IMR-90 (cell line): ENCODE measurements at regions not wholly inside any gene's neighbourhood (a gene's known extent, or its start where the extent isn't known, plus 50 kb on each side); places are given as distances from the start of the nearest gene placed in this dataset.

Experiments used
- ATAC-seq: fragments of 200-7000 bp; cut with Tn5 transposase; 2 replicates; pipeline ENCODE4 v1.9.1; 2020; ENCODE audit warnings: low read depth, mild to moderate bottlenecking, moderate library complexity
- BruUV-seq: library from RNA; stranded (reverse); fragments of 400-500 nt; replicated peaks from 2 replicates; lab custom pipeline; 2021; lab: Mats Ljungman, UMichigan
- CTCF ChIA-PET: fragments of 300-600 bp; formaldehyde crosslinking; extraction: SDS; loops from one replicate; lab custom pipeline; 2021; ENCODE audit warnings: antibody characterized with exemption; lab: Yijun Ruan, JAX
- POLR2A ChIA-PET: fragments of 300-600 bp; sonication (Branson Sonifier 250); formaldehyde crosslinking; loops from one replicate; lab custom pipeline; 2022; ENCODE audit warnings: antibody characterized with exemption; ENCODE audit not compliant: unreplicated experiment; lab: Charles Lee
- DNase-seq: peaks from one replicate; pipeline ENCODE4 v3.0.0; 2013
- H2AFZ ChIP-seq: replicated peaks from 2 replicates; pipeline ENCODE3; 2013; ENCODE audit warnings: low read length, mild to moderate bottlenecking; ENCODE audit not compliant: poor library complexity
- H2AK5ac ChIP-seq: 2 replicates; pipeline ENCODE4 v1.6.1; 2013; ENCODE audit warnings: low read depth, low read length, inconsistent platforms
- H2AK9ac ChIP-seq: replicated peaks from 2 replicates; pipeline ENCODE3; 2013; ENCODE audit warnings: mild to moderate bottlenecking, low read depth, low read length, moderate library complexity; ENCODE audit not compliant: poor library complexity
- H2BK120ac ChIP-seq: 2 replicates; pipeline ENCODE4 v1.6.1; 2013; ENCODE audit warnings: low read depth, low read length, inconsistent platforms
- H2BK15ac ChIP-seq: 3 replicates; pipeline ENCODE4 v1.6.1; 2013; ENCODE audit warnings: low read depth, low read length, inconsistent platforms
- H2BK20ac ChIP-seq: 2 replicates; pipeline ENCODE4 v1.6.1; 2013; ENCODE audit warnings: low read depth, mild to moderate bottlenecking, inconsistent platforms, low read length, moderate library complexity
- H2BK5ac ChIP-seq: 2 replicates; pipeline ENCODE4 v1.6.1; 2013; ENCODE audit warnings: mild to moderate bottlenecking, low read depth, low read length, inconsistent platforms; ENCODE audit not compliant: poor library complexity, severe bottlenecking
- H3K14ac ChIP-seq: replicated peaks from 2 replicates; pipeline ENCODE4 v1.6.1; 2013; ENCODE audit warnings: low read depth, low read length, inconsistent platforms
- H3K18ac ChIP-seq: 2 replicates; pipeline ENCODE4 v1.6.1; 2013; ENCODE audit warnings: low read depth, low read length, control low read depth
- H3K23ac ChIP-seq: 2 replicates; pipeline ENCODE4 v1.6.1; 2013; ENCODE audit warnings: low read depth, low read length, inconsistent platforms
- H3K27ac ChIP-seq: 2 replicates; pipeline ENCODE4 v1.5.1; 2013; ENCODE audit warnings: mild to moderate bottlenecking, control low read depth, low read length; ENCODE audit not compliant: insufficient read depth
- H3K27me3 ChIP-seq: 2 replicates; pipeline ENCODE4 v1.6.1; 2013; ENCODE audit warnings: low read length; ENCODE audit not compliant: control insufficient read depth, insufficient read depth
- H3K36me3 ChIP-seq: 2 replicates; pipeline ENCODE4 v1.6.1; 2013; ENCODE audit warnings: low read length, mixed read lengths; ENCODE audit not compliant: control insufficient read depth, insufficient read depth
- H3K4ac ChIP-seq: 2 replicates; pipeline ENCODE4 v1.6.1; 2013; ENCODE audit warnings: low read depth, low read length, inconsistent platforms
- H3K4me1 ChIP-seq: 2 replicates; pipeline ENCODE4 v1.6.1; 2013; ENCODE audit warnings: low read length, mixed read lengths; ENCODE audit not compliant: control insufficient read depth, insufficient read depth
- H3K4me2 ChIP-seq: 2 replicates; pipeline ENCODE4 v1.6.1; 2013; ENCODE audit warnings: low read depth, mild to moderate bottlenecking, control low read depth, low read length, moderate library complexity
- H3K4me3 ChIP-seq: 2 replicates; pipeline ENCODE4 v1.5.1; 2013; ENCODE audit warnings: low read depth, mild to moderate bottlenecking, control low read depth, low read length, moderate library complexity; ENCODE audit not compliant: insufficient read depth
- H3K56ac ChIP-seq: 2 replicates; pipeline ENCODE4 v1.6.1; 2013; ENCODE audit warnings: low read length, inconsistent platforms; ENCODE audit not compliant: insufficient read depth; ENCODE audit errors: extremely low read depth
- H3K79me1 ChIP-seq, 2 experiments: 2 replicates each; pipeline ENCODE4 v1.6.1; 2013; ENCODE audit warnings: low read length in 2 of 2, inconsistent platforms in 1 of 2, low read depth in 1 of 2
- H3K9ac ChIP-seq: 2 replicates; pipeline ENCODE4 v1.6.1; 2013; ENCODE audit warnings: low read depth, low read length, control low read depth
- H3K9me1 ChIP-seq: 2 replicates; pipeline ENCODE4 v1.6.1; 2013; ENCODE audit warnings: low read length, inconsistent platforms; ENCODE audit not compliant: insufficient read depth
- H3K9me3 ChIP-seq: 2 replicates; pipeline ENCODE4 v1.6.1; 2013; ENCODE audit warnings: low read length; ENCODE audit not compliant: control insufficient read depth, insufficient read depth
- H4K20me1 ChIP-seq: 2 replicates; pipeline ENCODE4 v1.6.1; 2013; ENCODE audit warnings: low read length, inconsistent platforms; ENCODE audit not compliant: insufficient read depth
- H4K5ac ChIP-seq: 2 replicates; pipeline ENCODE4 v1.6.1; 2013; ENCODE audit warnings: mild to moderate bottlenecking, low read depth, low read length, control low read depth
- H4K8ac ChIP-seq, 2 experiments: 2 replicates each; pipeline ENCODE4 v1.6.1; 2013; ENCODE audit warnings: low read depth in 2 of 2, low read length in 2 of 2, control low read depth in 1 of 2, inconsistent platforms in 1 of 2
- H4K91ac ChIP-seq: 2 replicates; pipeline ENCODE4 v1.6.1; 2013; ENCODE audit warnings: low read depth, low read length, inconsistent platforms; ENCODE audit not compliant: insufficient read depth
- BHLHE40 ChIP-seq: fragments of 150-350 bp; IDR thresholded peaks from 2 replicates; pipeline ENCODE4 v1.6.1; 2016; ENCODE audit warnings: mild to moderate bottlenecking, low read depth, low read length
- MAFK ChIP-seq: IDR thresholded peaks from 2 replicates; pipeline ENCODE4 v1.6.1; 2012; ENCODE audit warnings: low read depth, low read length, improper control_type of control experiment
- MAZ ChIP-seq: IDR thresholded peaks from 2 replicates; pipeline ENCODE4 v1.6.1; 2012; ENCODE audit warnings: low read depth, mild to moderate bottlenecking, low read length, improper control_type of control experiment, moderate library complexity, borderline replicate concordance
- MXI1 ChIP-seq: IDR thresholded peaks from 2 replicates; pipeline ENCODE4 v1.6.1; 2012; ENCODE audit warnings: low read depth, mild to moderate bottlenecking, low read length, moderate library complexity, borderline replicate concordance
- RAD21 ChIP-seq: IDR thresholded peaks from 2 replicates; pipeline ENCODE4 v1.6.1; 2012; ENCODE audit warnings: low read length, improper control_type of control experiment
- RFX5 ChIP-seq: IDR thresholded peaks from 2 replicates; pipeline ENCODE4 v1.8.0; 2012; ENCODE audit warnings: low read depth, mild to moderate bottlenecking, low read length, moderate library complexity
- SMC3 ChIP-seq: fragments of 150-350 bp; IDR thresholded peaks from 2 replicates; pipeline ENCODE4 v1.6.1; 2016; ENCODE audit warnings: low read depth, mild to moderate bottlenecking, antibody characterized with exemption, low read length, moderate library complexity
- WGBS, 2 experiments: methylation state at CpG; one replicate each; pipeline versions ENCODE4 v1.1.5 to v1.1.7; 2013; ENCODE audit warnings: missing lambda C conversion rate in 2 of 2; ENCODE audit not compliant: insufficient read length in 1 of 2; ENCODE audit errors: extremely low coverage in 2 of 2; 5-methylcytosine and 5-hydroxymethylcytosine counted together
- dilution Hi-C: fragments of 300-500 bp; cut with HindIII; formaldehyde crosslinking; loops from one replicate; pipeline ENCODE4 v1.14.3; 2018; ENCODE audit warnings: low sequenced_read_pairs; ENCODE audit not compliant: unreplicated experiment
- in situ Hi-C: fragments of 300-500 bp; cut with MboI; formaldehyde crosslinking; loops from 3 replicates; pipeline ENCODE4 v1.14.3; 2019; ENCODE audit warnings: low sequenced_read_pairs, inconsistent platforms, mixed read lengths
- intact Hi-C: fragments of 100-400 bp; cut with micrococcal nuclease; formaldehyde crosslinking; loops from 2 replicates; pipeline ENCODE4 v1.10.0; 2022
- TF ChIP-seq, protein P1 (sequence below): fragments of 150-350 bp; IDR thresholded peaks from 2 replicates; pipeline ENCODE4 v1.6.1; 2017; ENCODE audit warnings: mild to moderate bottlenecking, antibody characterized with exemption, low read length, low read depth
- TF ChIP-seq, protein P2 (sequence below): fragments of 150-350 bp; IDR thresholded peaks from 2 replicates; pipeline ENCODE4 v1.6.1; 2016; ENCODE audit warnings: low read depth, mild to moderate bottlenecking, low read length, moderate library complexity, borderline replicate concordance

DNA sequence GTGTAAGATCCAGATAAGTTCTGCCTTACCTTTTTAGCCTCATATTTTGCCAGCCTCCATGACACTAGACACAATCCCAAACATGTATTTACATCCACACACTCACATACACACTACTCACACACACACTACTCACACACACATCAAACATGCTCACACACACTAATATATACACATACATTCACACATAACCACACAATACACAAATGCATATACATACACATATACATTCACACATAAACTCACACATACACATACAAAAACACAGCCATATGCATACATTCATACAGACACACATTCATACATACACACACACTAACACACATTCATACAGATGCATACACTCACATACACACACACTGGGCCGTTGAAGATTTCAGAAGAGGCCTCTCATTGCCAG, 109.5 kb downstream of the MAIP1 start:
- intact Hi-C loops (loop anchor here (2.0 kb wide), 1 partner anchor 14 kb away; no protein-coding TSS in a partner anchor), in situ Hi-C loops (no loop called here), dilution Hi-C loops (no loop called here)
- no peak overlapping the region for H4K5ac ChIP-seq
- H3K14ac ChIP-seq = peak overlapping the region; percentile 4; the same call in 1 of the 2 replicates
- H2AK5ac ChIP-seq = no peak overlapping the region
- H3K4me3 ChIP-seq = no peak overlapping the region
- H4K20me1 ChIP-seq = no peaks in the 10 kb centered on the region
- BruUV-seq = no TSS peak
- no peak overlapping the region for H3K56ac ChIP-seq
- ChIA-PET POLR2A (no interaction called here), CTCF (no interaction called here)
- no peak overlapping the region for H3K9ac ChIP-seq
- no peak overlapping the region for H2BK15ac ChIP-seq
- H2BK5ac ChIP-seq = peak overlapping the region; percentile 23
- H3K23ac ChIP-seq = no peak overlapping the region
- H4K8ac ChIP-seq = no peak overlapping the region
- H2BK120ac ChIP-seq = peak overlapping the region; percentile 12; the same call in 1 of the 2 replicates
- H2AK9ac ChIP-seq = no peak overlapping the region
- no peak for ATAC-seq
- no peaks in the 10 kb centered on the region for H3K9me1 ChIP-seq
- no peak overlapping the region; the same call in 1 of the 2 replicates for H3K18ac ChIP-seq
- H2AFZ ChIP-seq = no peak overlapping the region
- H4K91ac ChIP-seq = no peak overlapping the region
- TF ChIP-seq MAZ (no peak), RAD21 (no peak), MXI1 (no peak), RFX5 (no peak), BHLHE40 (no peak), SMC3 (no peak), MAFK (no peak)
- TF ChIP-seq, protein P1, sequence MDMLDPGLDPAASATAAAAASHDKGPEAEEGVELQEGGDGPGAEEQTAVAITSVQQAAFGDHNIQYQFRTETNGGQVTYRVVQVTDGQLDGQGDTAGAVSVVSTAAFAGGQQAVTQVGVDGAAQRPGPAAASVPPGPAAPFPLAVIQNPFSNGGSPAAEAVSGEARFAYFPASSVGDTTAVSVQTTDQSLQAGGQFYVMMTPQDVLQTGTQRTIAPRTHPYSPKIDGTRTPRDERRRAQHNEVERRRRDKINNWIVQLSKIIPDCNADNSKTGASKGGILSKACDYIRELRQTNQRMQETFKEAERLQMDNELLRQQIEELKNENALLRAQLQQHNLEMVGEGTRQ = no peak
- TF ChIP-seq, protein P2, sequence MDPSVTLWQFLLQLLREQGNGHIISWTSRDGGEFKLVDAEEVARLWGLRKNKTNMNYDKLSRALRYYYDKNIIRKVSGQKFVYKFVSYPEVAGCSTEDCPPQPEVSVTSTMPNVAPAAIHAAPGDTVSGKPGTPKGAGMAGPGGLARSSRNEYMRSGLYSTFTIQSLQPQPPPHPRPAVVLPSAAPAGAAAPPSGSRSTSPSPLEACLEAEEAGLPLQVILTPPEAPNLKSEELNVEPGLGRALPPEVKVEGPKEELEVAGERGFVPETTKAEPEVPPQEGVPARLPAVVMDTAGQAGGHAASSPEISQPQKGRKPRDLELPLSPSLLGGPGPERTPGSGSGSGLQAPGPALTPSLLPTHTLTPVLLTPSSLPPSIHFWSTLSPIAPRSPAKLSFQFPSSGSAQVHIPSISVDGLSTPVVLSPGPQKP = no peak
- H3K36me3 ChIP-seq = no peaks in the 10 kb centered on the region
- H3K27ac ChIP-seq = no peak overlapping the region
- no peaks in the 10 kb centered on the region for H3K9me3 ChIP-seq
- H2BK20ac ChIP-seq = no peak overlapping the region
- no peak for DNase-seq
- no peaks in the 10 kb centered on the region; the same call in none of the 2 replicates for H3K27me3 ChIP-seq
- 29% methylated on average over 1 of the region's 1 CpG; no CpG with 5 or more reads in 1 of the 2 experiments for WGBS, 2 experiments
- H3K4ac ChIP-seq = no peak overlapping the region
- no peak overlapping the region; the same call in 1 of the 2 replicates for H3K4me2 ChIP-seq
- no peaks in the 10 kb centered on the region for H3K79me1 ChIP-seq
- peaks cover 4% of the 10 kb centered on the region; the same call in 1 of the 2 replicates for H3K4me1 ChIP-seq
